ENCODE measurements at regions not wholly inside any gene's neighbourhood (a gene's known extent, or its start where the extent isn't known, plus 50 kb on each side); places are given as distances from the start of the nearest gene placed in this dataset.

- Histone ChIP-seq H3K4me3 (ENCODE audit: low read depth, low read length) (no peak overlapping the region), H3K4me2 (ENCODE audit: low read length) (no peak overlapping the region), H3K27ac (no peak overlapping the region), H3K36me3 (ENCODE audit: control insufficient read depth, insufficient read depth, low read length) (no peaks in the 10 kb centered on the region), H3K9ac (no peak overlapping the region), H3K4me1 (no peaks in the 10 kb centered on the region), H3K79me2 (no peaks in the 10 kb centered on the region), H3K9me3 (ENCODE audit: control insufficient read depth, low read length) (no peaks in the 10 kb centered on the region), H3K27me3 (ENCODE audit: control insufficient read depth, insufficient read depth, low read length) (no peaks in the 10 kb centered on the region), H2AFZ (no peak overlapping the region)
- TF ChIP-seq CTCF (IDR thresholded peaks at IDR 0.05): no peak
Measured at GRCh38 chr1:212531267-212531666, 77.3 kb upstream of the ATF3 start.

- no peaks in the 10 kb centered on the region for H3K79me2 ChIP-seq
- H3K4me3 ChIP-seq (ENCODE audit: low read depth, low read length): no peak overlapping the region
- H3K27me3 ChIP-seq (ENCODE audit: control insufficient read depth, insufficient read depth, low read length): no peaks in the 10 kb centered on the region
- H3K27ac ChIP-seq: no peak overlapping the region
- TF ChIP-seq CTCF (IDR thresholded peaks at IDR 0.05): no peak
- no peak overlapping the region for H3K9ac ChIP-seq
- H3K9me3 ChIP-seq (ENCODE audit: control insufficient read depth, low read length): no peaks in the 10 kb centered on the region
- no peaks in the 10 kb centered on the region for H3K4me1 ChIP-seq
- no peak overlapping the region for H2AFZ ChIP-seq
- no peaks in the 10 kb centered on the region for H3K36me3 ChIP-seq (ENCODE audit: control insufficient read depth, insufficient read depth, low read length)
- no peak overlapping the region for H3K4me2 ChIP-seq (ENCODE audit: low read length)
Measured at GRCh38 chr1:212531796-212532195, 76.8 kb upstream of the ATF3 start.

GRCh38 chr1:212532469-212533147 is 76.0 kb upstream of the ATF3 start:
- H3K4me1 ChIP-seq: no peaks in the 10 kb centered on the region
- no peak overlapping the region for H3K9ac ChIP-seq
- no peak overlapping the region for H2AFZ ChIP-seq
- H3K79me2 ChIP-seq: no peaks in the 10 kb centered on the region
- H3K27me3 ChIP-seq (ENCODE audit: control insufficient read depth, insufficient read depth, low read length): no peaks in the 10 kb centered on the region
- H3K36me3 ChIP-seq (ENCODE audit: control insufficient read depth, insufficient read depth, low read length): no peaks in the 10 kb centered on the region
- no peak for TF ChIP-seq CTCF (IDR thresholded peaks at IDR 0.05)
- H3K9me3 ChIP-seq (ENCODE audit: control insufficient read depth, low read length): no peaks in the 10 kb centered on the region
- no peak overlapping the region for H3K4me3 ChIP-seq (ENCODE audit: low read depth, low read length)
- H3K27ac ChIP-seq: no peak overlapping the region
- no peak overlapping the region for H3K4me2 ChIP-seq (ENCODE audit: low read length)

- Histone ChIP-seq H3K9me3 (ENCODE audit: control insufficient read depth, low read length) (no peaks in the 10 kb centered on the region), H3K4me2 (ENCODE audit: low read length) (no peak overlapping the region), H2AFZ (no peak overlapping the region), H3K4me1 (no peaks in the 10 kb centered on the region), H3K9ac (no peak overlapping the region), H3K27me3 (ENCODE audit: control insufficient read depth, insufficient read depth, low read length) (no peaks in the 10 kb centered on the region), H3K36me3 (ENCODE audit: control insufficient read depth, insufficient read depth, low read length) (no peaks in the 10 kb centered on the region), H3K79me2 (no peaks in the 10 kb centered on the region), H3K27ac (no peak overlapping the region), H3K4me3 (ENCODE audit: low read depth, low read length) (no peak overlapping the region)
- TF ChIP-seq CTCF (IDR thresholded peaks at IDR 0.05): no peak
Measured at GRCh38 chr1:212533148-212533517, 75.4 kb upstream of the ATF3 start.

GRCh38 chr1:212536586-212536985 is 72.0 kb upstream of the ATF3 start:
- Histone ChIP-seq H3K27me3 (ENCODE audit: control insufficient read depth, insufficient read depth, low read length) (no peaks in the 10 kb centered on the region), H3K9ac (no peak overlapping the region), H2AFZ (no peak overlapping the region), H3K4me1 (no peaks in the 10 kb centered on the region), H3K27ac (no peak overlapping the region), H3K4me2 (ENCODE audit: low read length) (no peak overlapping the region), H3K4me3 (ENCODE audit: low read depth, low read length) (no peak overlapping the region), H3K9me3 (ENCODE audit: control insufficient read depth, low read length) (no peaks in the 10 kb centered on the region), H3K36me3 (ENCODE audit: control insufficient read depth, insufficient read depth, low read length) (no peaks in the 10 kb centered on the region), H3K79me2 (no peaks in the 10 kb centered on the region)
- TF ChIP-seq CTCF (IDR thresholded peaks at IDR 0.05): no peak

All from parathyroid adenoma (tissue), 2 donors.